Hematopoietic multipotent progenitor cell treated with erythropoietin and hydrocortisone succinate and interleukin-3 and kit ligand, for 8 days (in vitro differentiated cells): ENCODE measurements at regions not wholly inside any gene's neighbourhood (a gene's known extent, or its start where the extent isn't known, plus 50 kb on each side); places are given as distances from the start of the nearest gene placed in this dataset.

ENCODE experiments used
- DNase-seq: peaks from one replicate; pipeline ENCODE4 v3.0.0-alpha.2; 2015

DNA sequence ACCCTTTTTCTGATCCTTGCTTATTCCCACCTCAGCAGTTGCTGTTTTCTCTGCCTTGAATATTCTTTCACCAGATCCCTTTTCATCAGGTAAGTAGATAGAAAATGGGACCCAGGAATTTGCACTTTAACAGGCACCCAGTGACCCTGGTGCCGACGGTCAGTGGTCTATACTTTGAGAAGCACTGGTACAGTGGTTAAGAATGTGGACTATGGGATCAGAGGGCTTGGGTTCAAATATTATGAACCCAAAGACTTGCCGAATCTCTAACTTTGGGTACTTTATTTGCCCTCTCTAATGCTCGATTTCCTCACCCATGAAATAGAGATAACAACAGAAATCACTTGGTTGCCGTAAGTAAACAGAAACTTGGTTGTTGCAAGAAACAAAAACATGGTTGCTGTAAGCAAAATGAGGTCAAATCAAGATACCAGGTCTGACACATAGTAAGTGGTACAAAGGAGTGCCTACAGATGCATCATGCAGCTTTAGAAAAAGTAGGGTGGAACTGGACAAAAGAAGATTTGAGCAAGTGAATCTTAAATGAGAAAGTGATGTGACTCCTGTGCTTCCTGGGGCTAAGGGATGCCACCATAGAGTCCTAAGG, 69.5 kb upstream of the GLS start:
- DNase-seq: no peak

DNA sequence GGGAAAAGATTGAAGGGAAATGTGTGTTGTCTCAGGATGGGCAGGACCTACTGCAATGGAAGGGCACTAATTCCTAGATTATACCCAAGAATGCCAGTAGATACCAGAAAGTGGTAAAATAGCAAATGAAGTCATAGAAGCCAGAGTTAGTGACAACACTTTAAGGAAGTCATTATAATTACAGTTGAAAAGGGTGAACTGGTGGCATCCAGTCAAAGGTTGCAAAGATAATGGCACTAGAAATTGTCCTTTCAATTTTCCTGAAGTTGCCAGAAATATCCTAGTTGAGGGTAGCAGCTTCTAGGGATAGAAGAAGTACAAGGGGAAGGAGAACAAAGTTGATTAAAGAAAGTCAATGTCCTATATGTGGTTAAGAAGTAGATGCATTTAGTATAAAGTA, 68.8 kb upstream of the GLS start:
- no peak for DNase-seq

DNA sequence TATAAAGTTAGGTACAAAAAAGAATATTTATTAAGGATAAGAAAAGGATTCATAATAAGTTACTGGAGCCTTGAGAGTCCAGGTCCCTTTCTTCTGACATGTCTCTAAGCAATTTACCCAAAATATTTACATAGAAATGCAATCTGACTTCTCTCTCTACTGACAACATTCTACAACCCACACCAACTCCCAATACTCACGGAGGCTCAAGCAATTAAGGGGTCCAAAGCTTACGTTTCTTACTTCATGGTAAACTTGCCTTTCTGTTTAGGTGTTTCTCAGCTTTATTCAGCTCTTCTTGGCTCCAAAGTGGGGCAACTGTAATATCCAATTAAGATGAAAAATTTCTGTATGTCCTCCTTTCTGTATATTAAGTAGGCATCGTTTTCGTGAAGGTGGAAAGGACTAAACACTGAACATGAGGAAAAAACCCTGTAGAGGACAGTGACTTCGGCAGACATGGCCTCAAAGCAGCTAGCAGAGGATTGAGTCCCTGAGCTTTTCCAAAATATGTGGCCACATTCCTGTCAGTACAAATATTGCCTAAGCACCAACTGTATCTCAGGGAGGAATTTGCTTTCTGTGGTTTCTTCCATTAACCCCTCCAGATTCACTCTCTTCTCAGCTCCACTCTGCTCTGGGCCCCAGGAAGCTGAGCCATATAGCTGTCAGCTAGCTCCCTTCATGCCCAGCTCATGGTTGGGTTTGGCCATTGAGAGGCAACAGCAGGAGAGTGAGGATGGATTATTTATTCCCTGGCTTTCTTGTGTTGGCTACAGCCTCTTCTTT, 67.9 kb upstream of the GLS start:
- no peak for DNase-seq

- DNase-seq: no peak
Measured at GRCh38 chr2:190815226-190815625, 65.4 kb upstream of the GLS start.

- DNase-seq: no peak
Measured at GRCh38 chr2:190817082-190817481, 63.5 kb upstream of the GLS start.

- DNase-seq: no peak
Measured at GRCh38 chr2:190819840-190820301, 60.8 kb upstream of the GLS start.

GRCh38 chr2:190820416-190820815, 60.2 kb upstream of the GLS start:
- no peak for DNase-seq

DNA sequence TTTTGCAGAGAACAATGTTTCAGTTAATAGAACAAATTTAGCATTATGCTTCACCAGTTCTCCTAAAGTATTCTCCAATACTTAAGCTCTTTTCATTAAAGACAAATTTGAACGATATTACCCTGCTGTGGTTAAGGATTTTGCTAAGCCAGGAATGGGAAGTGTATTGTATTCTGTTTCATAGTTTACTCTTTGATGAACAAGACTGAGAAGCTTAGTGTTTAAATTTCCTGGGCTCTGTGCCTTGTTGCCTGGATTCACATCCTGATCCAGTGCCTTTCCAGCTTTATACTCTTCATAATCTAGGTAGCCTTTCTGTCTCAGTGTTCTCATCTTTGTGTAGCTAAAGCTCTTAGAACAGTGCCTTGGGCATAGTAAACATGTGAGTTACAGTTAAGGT, 58.6 kb upstream of the GLS start:
- DNase-seq: no peak

GRCh38 chr2:190827720-190828119, 52.9 kb upstream of the GLS start:
- DNase-seq: no peak

GRCh38 chr2:190829642-190830041, 51.0 kb upstream of the GLS start:
- DNase-seq: no peak
